ENCODE measurements at regions not wholly inside any gene's neighbourhood (a gene's known extent, or its start where the extent isn't known, plus 50 kb on each side); places are given as distances from the start of the nearest gene placed in this dataset.

- Histone ChIP-seq H3K4me1 (replicated peaks in 1 of 4; ENCODE audit: control insufficient read depth in 3 of 4, insufficient read depth in 4 of 4, low read length in 3 of 4) (no peaks in the 10 kb centered on the region), H3K56ac (replicated peaks; ENCODE audit: insufficient read length, low read depth, low read length) (no peak overlapping the region), H2BK5ac (ENCODE audit: low read depth, low read length) (no peak overlapping the region), H3K27me3 (replicated peaks in 1 of 4; ENCODE audit: control insufficient read depth in 3 of 4, extremely low read depth in 1 of 4, insufficient read depth in 3 of 4, low read length in 3 of 4) (no peaks in the 10 kb centered on the region), H2BK15ac (ENCODE audit: low read length) (no peak overlapping the region), H4K5ac (ENCODE audit: insufficient read length, low read depth, low read length) (no peak overlapping the region), H3K14ac (ENCODE audit: insufficient read length) (no peak overlapping the region), H3K79me1 (ENCODE audit: low read depth, low read length) (no peaks in the 10 kb centered on the region), H3K36me3 (ENCODE audit: control insufficient read depth in 2 of 4, insufficient read depth in 4 of 4, low read length in 3 of 4) (no peaks in the 10 kb centered on the region), H3K4ac (replicated peaks; ENCODE audit: insufficient read length, low read depth, low read length) (no peak overlapping the region), H2BK20ac (ENCODE audit: low read length) (no peak overlapping the region), H3K9me3 (ENCODE audit: insufficient read depth in 2 of 2, low read depth in 1 of 2, low read length in 1 of 2) (0 out of 4 replicates have a peak, but pooled peaks cover 0 to under 1% of the 10 kb centered on the region in 2 experiments), H2AK5ac (ENCODE audit: low read depth, low read length) (no peak overlapping the region), H3K18ac (ENCODE audit: extremely low read depth, low read length) (no peak overlapping the region), H2BK120ac (replicated peaks; ENCODE audit: low read depth, low read length) (no peak overlapping the region), H2AFZ (ENCODE audit: low read length) (no peak overlapping the region), H4K8ac (ENCODE audit: extremely low read depth, insufficient read depth, low read length) (no peak overlapping the region), H3K23ac (ENCODE audit: insufficient read length) (no peak overlapping the region), H3K79me2 (ENCODE audit: control insufficient read depth in 1 of 2, insufficient read depth in 2 of 2, low read length in 2 of 2) (no peaks in the 10 kb centered on the region), H3K4me3 (ENCODE audit: extremely low read depth in 1 of 4, insufficient read depth in 2 of 4, low read depth in 3 of 4, low read length in 4 of 4) (no peak overlapping the region), H3K23me2 (ENCODE audit: low read depth, low read length) (no peaks in the 10 kb centered on the region), H3K9ac (replicated peaks in 1 of 4; ENCODE audit: extremely low read depth in 1 of 4, low read depth in 3 of 4, low read length in 3 of 4) (no peak overlapping the region), H4K91ac (replicated peaks; ENCODE audit: insufficient read length, low read length) (no peak overlapping the region), H4K20me1 (replicated peaks in 1 of 2; ENCODE audit: control insufficient read depth in 1 of 2, insufficient read depth in 2 of 2, low read length in 2 of 2) (no peaks in the 10 kb centered on the region), H3K4me2 (ENCODE audit: insufficient read depth in 1 of 2, low read depth in 2 of 2, low read length in 2 of 2) (no peak overlapping the region), H2BK12ac (ENCODE audit: low read depth, low read length) (no peak overlapping the region), H3K27ac (ENCODE audit: low read depth, low read length) (no peak overlapping the region)
- POLR2A ChIA-PET (ENCODE audit: partially characterized antibody) = no interaction called here
- CTCF ChIA-PET (ENCODE audit: partially characterized antibody) = interaction anchor here (0.6 to 1.1 kb wide), 3 partner anchors 78 to 226 kb away, joined by 3 to 4 read pairs (median 3); partner anchors contain the start of gene DSEL
- DNase-seq (ENCODE audit: low read depth in 1 of 2, low spot score in 2 of 2) (no peak), FAIRE-seq (no peak)
- WGBS, 2 experiments (ENCODE audit: extremely low coverage in 1 of 2, insufficient coverage in 1 of 2, insufficient read length in 1 of 2, insufficient replicate concordance in 2 of 2, low coverage in 1 of 2, low lambda C conversion rate in 2 of 2, missing lambda C conversion rate in 1 of 2) = no CpG with 5 or more reads among the region's 1 CpG
- TF ChIP-seq POLR2AphosphoS5 (IDR thresholded peaks at IDR 0.05; ENCODE audit: low read depth, low read length) (no peak), EP300 (IDR thresholded peaks at IDR 0.05; ENCODE audit: borderline replicate concordance in 1 of 2, low read depth in 2 of 2, low read length in 2 of 2) (no peak), CHD2 (IDR thresholded peaks at IDR 0.05; ENCODE audit: low read length) (no peak), SP4 (IDR thresholded peaks at IDR 0.05; ENCODE audit: low read length) (no peak), RBBP5 (IDR thresholded peaks at IDR 0.05; ENCODE audit: borderline replicate concordance, low read depth, low read length) (no peak), GTF2F1 (IDR thresholded peaks at IDR 0.05; ENCODE audit: borderline replicate concordance, low read depth, low read length) (no peak), HDAC6 (IDR thresholded peaks at IDR 0.05; ENCODE audit: low read depth, low read length) (no peak), TEAD4 (IDR thresholded peaks at IDR 0.05; ENCODE audit: low read depth, low read length) (no peak), TBP (IDR thresholded peaks at IDR 0.05; ENCODE audit: low read depth, low read length) (no peak), BRCA1 (IDR thresholded peaks at IDR 0.05; ENCODE audit: low read depth, low read length) (no peak), SP1 (IDR thresholded peaks at IDR 0.05; ENCODE audit: low read depth, low read length) (no peak), USF2 (IDR thresholded peaks at IDR 0.05; ENCODE audit: low read length) (no peak), CBX8 (IDR thresholded peaks at IDR 0.05; ENCODE audit: borderline replicate concordance, low read depth, low read length) (no peak), E2F6 (IDR thresholded peaks at IDR 0.05) (no peak)
These were observed 226.4 kb upstream of the DSEL start for GRCh38 chr18:67742954-67743353.
